ENCODE measurements at regions not wholly inside any gene's neighbourhood (a gene's known extent, or its start where the extent isn't known, plus 50 kb on each side); places are given as distances from the start of the nearest gene placed in this dataset.
"Not testable (repeated sequence)": the region's sequence is repeated elsewhere in the genome, so short reads cannot be mapped to it uniquely, and the experiment has no call there.

GRCh38 chr12:89191597-89191996 is 160.7 kb downstream of the DUSP6 start:
- not testable (repeated sequence) for TF ChIP-seq CTCF (IDR thresholded peaks at IDR 0.05); CEBPB (IDR thresholded peaks at IDR 0.05); ESRRA (IDR thresholded peaks at IDR 0.05; ENCODE audit: borderline replicate concordance, low read length); HOXA7 (CRISPR knock-in tag; IDR thresholded peaks at IDR 0.05); POLR2A (IDR thresholded peaks at IDR 0.05; ENCODE audit: low read length); BHLHE40 (IDR thresholded peaks at IDR 0.05; ENCODE audit: low read depth, low read length); MAX (IDR thresholded peaks at IDR 0.05)
